ENCODE measurements at regions not wholly inside any gene's neighbourhood (a gene's known extent, or its start where the extent isn't known, plus 50 kb on each side); places are given as distances from the start of the nearest gene placed in this dataset.

DNA sequence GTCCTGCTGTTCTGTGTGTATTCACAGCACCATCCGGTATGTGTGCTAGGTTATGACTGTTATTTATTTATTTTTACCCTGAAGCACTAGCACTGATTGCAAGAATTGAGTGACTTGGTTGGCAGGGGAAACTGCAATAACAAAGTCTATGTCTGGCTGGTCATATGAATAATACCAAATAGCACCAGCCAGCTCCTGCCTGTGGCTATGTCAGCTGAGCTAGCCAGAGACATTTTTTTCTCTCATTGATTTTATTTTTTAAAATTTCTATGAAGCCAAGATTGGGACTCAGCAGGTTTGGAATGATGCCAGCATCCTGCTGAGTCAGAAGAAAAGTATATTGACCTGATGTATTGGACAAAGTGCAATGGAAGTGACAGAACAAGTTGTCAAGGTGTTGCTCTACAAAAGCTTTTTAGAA, 188.5 kb upstream of the CDH2 start:
- Histone ChIP-seq H2BK120ac (ENCODE audit: low read depth, low read length, poor library complexity, severe bottlenecking) (no peak overlapping the region), H3K9me3 (ENCODE audit: control insufficient read depth, low read depth, low read length) (no peaks in the 10 kb centered on the region), H3K27me3 (ENCODE audit: insufficient read depth, low read length) (no peaks in the 10 kb centered on the region), H2AK5ac (ENCODE audit: insufficient read length, low read length) (no peak overlapping the region), H3K23ac (ENCODE audit: insufficient read length, low read depth, low read length) (no peak overlapping the region), H3K23me2 (ENCODE audit: insufficient read length, low read depth, low read length, poor library complexity, severe bottlenecking) (no peaks in the 10 kb centered on the region), H2BK15ac (ENCODE audit: low read depth, low read length) (no peak overlapping the region), H3K27ac (ENCODE audit: insufficient read length, low read depth, low read length) (no peak overlapping the region), H3K79me2 (ENCODE audit: insufficient read depth, low read length) (no peaks in the 10 kb centered on the region), H3K14ac (ENCODE audit: insufficient read depth, low read length) (no peak overlapping the region), H4K20me1 (ENCODE audit: control insufficient read depth, insufficient read depth, insufficient read length) (no peaks in the 10 kb centered on the region), H4K91ac (ENCODE audit: insufficient read length, low read depth, low read length) (no peak overlapping the region), H2BK12ac (ENCODE audit: insufficient read length, low read depth, low read length) (no peak overlapping the region), H3K4ac (ENCODE audit: low read depth, low read length) (no peak overlapping the region), H3K4me1 (ENCODE audit: insufficient read depth, low read length) (no peaks in the 10 kb centered on the region), H3K56ac (ENCODE audit: insufficient read length, low read depth, low read length) (no peak overlapping the region), H2BK5ac (ENCODE audit: insufficient read length, low read length) (no peak overlapping the region), H3K4me2 (ENCODE audit: insufficient read depth, insufficient read length, low read length) (no peak overlapping the region), H3K79me1 (ENCODE audit: insufficient read depth, low read depth, low read length, poor library complexity, severe bottlenecking) (no peaks in the 10 kb centered on the region), H4K5ac (ENCODE audit: insufficient read length, low read depth, low read length) (no peak overlapping the region), H2AFZ (ENCODE audit: low read length) (no peak overlapping the region), H4K8ac (replicated peaks; ENCODE audit: insufficient read length, low read depth, low read length) (no peak overlapping the region), H2BK20ac (ENCODE audit: low read depth, low read length, poor library complexity, severe bottlenecking) (no peak overlapping the region), H3T11ph (ENCODE audit: low read length) (no peak overlapping the region), H3K9ac (ENCODE audit: extremely low read depth, insufficient read length, low read length) (no peak overlapping the region), H3K18ac (ENCODE audit: insufficient read length, low read depth, low read length) (no peak overlapping the region)
- no CpG with 5 or more reads among the region's 1 CpG for WGBS (ENCODE audit: extremely low coverage, insufficient read length, low lambda C conversion rate)
- H3K9me3 Mint-ChIP-seq = peaks cover 0 to 5% of the 10 kb centered on the region in 2 experiments; a peak in 1 of 5 replicates
- H3K4me3 Mint-ChIP-seq = no peak overlapping the region
- H3K27me3 Mint-ChIP-seq (ENCODE audit: low read depth) = no peaks in the 10 kb centered on the region
- TF ChIP-seq, protein P1, sequence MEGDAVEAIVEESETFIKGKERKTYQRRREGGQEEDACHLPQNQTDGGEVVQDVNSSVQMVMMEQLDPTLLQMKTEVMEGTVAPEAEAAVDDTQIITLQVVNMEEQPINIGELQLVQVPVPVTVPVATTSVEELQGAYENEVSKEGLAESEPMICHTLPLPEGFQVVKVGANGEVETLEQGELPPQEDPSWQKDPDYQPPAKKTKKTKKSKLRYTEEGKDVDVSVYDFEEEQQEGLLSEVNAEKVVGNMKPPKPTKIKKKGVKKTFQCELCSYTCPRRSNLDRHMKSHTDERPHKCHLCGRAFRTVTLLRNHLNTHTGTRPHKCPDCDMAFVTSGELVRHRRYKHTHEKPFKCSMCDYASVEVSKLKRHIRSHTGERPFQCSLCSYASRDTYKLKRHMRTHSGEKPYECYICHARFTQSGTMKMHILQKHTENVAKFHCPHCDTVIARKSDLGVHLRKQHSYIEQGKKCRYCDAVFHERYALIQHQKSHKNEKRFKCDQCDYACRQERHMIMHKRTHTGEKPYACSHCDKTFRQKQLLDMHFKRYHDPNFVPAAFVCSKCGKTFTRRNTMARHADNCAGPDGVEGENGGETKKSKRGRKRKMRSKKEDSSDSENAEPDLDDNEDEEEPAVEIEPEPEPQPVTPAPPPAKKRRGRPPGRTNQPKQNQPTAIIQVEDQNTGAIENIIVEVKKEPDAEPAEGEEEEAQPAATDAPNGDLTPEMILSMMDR (conservative IDR thresholded peaks at IDR 0.05) = no peak
- no peak overlapping the region for H3K27ac Mint-ChIP-seq
- no peak for DNase-seq
- no peaks in the 10 kb centered on the region for H3K36me3 Mint-ChIP-seq (ENCODE audit: insufficient read depth in 1 of 3, low read depth in 3 of 3)
- no peaks in the 10 kb centered on the region for H3K4me1 Mint-ChIP-seq
